Keratinocyte (primary cell): ENCODE measurements at regions not wholly inside any gene's neighbourhood (a gene's known extent, or its start where the extent isn't known, plus 50 kb on each side); places are given as distances from the start of the nearest gene placed in this dataset.

ENCODE experiments used
- DNase-seq: peaks from one replicate; pipeline ENCODE4 v3.0.0-alpha.2; 2011; ENCODE audit warnings: low read depth, missing footprints, low spot score
- FAIRE-seq: peaks from 2 replicates; lab custom pipeline; 2011; peaks lifted over from hg19 to GRCh38; lab: Jason Lieb, UNC
- H2AFZ ChIP-seq: 2 replicates; pipeline ENCODE4 v1.6.0; 2012; ENCODE audit warnings: low read length, control low read depth, inconsistent platforms; ENCODE audit not compliant: control insufficient read depth
- H3K27ac ChIP-seq: 2 replicates; pipeline ENCODE4 v1.5.1; 2011; ENCODE audit warnings: low read length; ENCODE audit not compliant: control insufficient read depth, insufficient read depth
- H3K27me3 ChIP-seq: 3 replicates; pipeline ENCODE4 v1.6.0; 2011; ENCODE audit warnings: low read length; ENCODE audit not compliant: control insufficient read depth, insufficient read depth; ENCODE audit errors: extremely low read depth
- H3K36me3 ChIP-seq, 2 experiments: 2 replicates in 1 of 2; 3 replicates in 1 of 2; pipeline ENCODE4 v1.5.1; 2011; ENCODE audit warnings: low read length in 2 of 2, mild to moderate bottlenecking in 1 of 2; ENCODE audit not compliant: control insufficient read depth in 2 of 2, insufficient read depth in 2 of 2; ENCODE audit errors: extremely low read depth in 1 of 2
- H3K4me1 ChIP-seq: 3 replicates; pipeline ENCODE4 v1.5.1; 2011; ENCODE audit warnings: low read length; ENCODE audit not compliant: control insufficient read depth, insufficient read depth; ENCODE audit errors: extremely low read depth
- H3K4me2 ChIP-seq: 3 replicates; pipeline ENCODE4 v1.6.0; 2011; ENCODE audit warnings: low read depth, low read length; ENCODE audit not compliant: control insufficient read depth, insufficient read depth; ENCODE audit errors: extremely low read depth
- H3K4me3 ChIP-seq, 3 experiments: fragments of 200-600 bp in 1 of 3; sonication (generic) in 1 of 3; 2 replicates in 2 of 3; 3 replicates in 1 of 3; pipeline ENCODE4 v1.5.1; 2011 to 2016; ENCODE audit warnings: low read length in 3 of 3, mild to moderate bottlenecking in 3 of 3, control low read depth in 2 of 3, inconsistent platforms in 1 of 3, low read depth in 1 of 3, mixed read lengths in 1 of 3, mixed run types in 1 of 3, moderate library complexity in 1 of 3; ENCODE audit not compliant: control insufficient read depth in 2 of 3, insufficient read depth in 2 of 3; ENCODE audit errors: extremely low read depth in 1 of 3
- H3K79me2 ChIP-seq: 2 replicates; pipeline ENCODE4 v1.6.0; 2012; ENCODE audit warnings: low read length; ENCODE audit not compliant: control insufficient read depth, insufficient read depth
- H3K9ac ChIP-seq: 3 replicates; pipeline ENCODE4 v1.6.0; 2011; ENCODE audit warnings: low read length; ENCODE audit not compliant: control insufficient read depth, insufficient read depth; ENCODE audit errors: extremely low read depth
- H3K9me1 ChIP-seq: 3 replicates; pipeline ENCODE4 v1.6.0; 2011; ENCODE audit warnings: low read length; ENCODE audit not compliant: control insufficient read depth, insufficient read depth; ENCODE audit errors: extremely low read depth
- H3K9me3 ChIP-seq: 2 replicates; pipeline ENCODE4 v1.5.1; 2012; ENCODE audit warnings: low read depth, low read length; ENCODE audit not compliant: control insufficient read depth
- H4K20me1 ChIP-seq: 3 replicates; pipeline ENCODE4 v1.6.0; 2011; ENCODE audit warnings: low read length; ENCODE audit not compliant: control insufficient read depth, insufficient read depth; ENCODE audit errors: extremely low read depth
- EZH2 ChIP-seq: IDR thresholded peaks from one replicate; pipeline ENCODE4 v1.6.1; 2012; ENCODE audit warnings: inconsistent platforms, mild to moderate bottlenecking, low read length, moderate library complexity
- dilution Hi-C: fragments of 300-500 bp; cut with MboI; formaldehyde crosslinking; loops from one replicate; pipeline ENCODE4 v1.7.0; 2020; ENCODE audit warnings: low sequenced_read_pairs; ENCODE audit not compliant: extremely low pct_ligation_motif_present
- TF ChIP-seq, protein P1 (sequence below), 3 experiments: IDR thresholded peaks in 1 of 3; conservative IDR thresholded peaks in 1 of 3; optimal IDR thresholded peaks in 1 of 3; 2 replicates in 2 of 3; 3 replicates in 1 of 3; pipeline versions ENCODE3 to v1.5.1; 2011; ENCODE audit warnings: low read length in 3 of 3, mild to moderate bottlenecking in 3 of 3, moderate library complexity in 2 of 3, control low read depth in 1 of 3, inconsistent platforms in 1 of 3; ENCODE audit not compliant: insufficient read depth in 2 of 3; ENCODE audit errors: extremely low read depth in 1 of 3

DNA sequence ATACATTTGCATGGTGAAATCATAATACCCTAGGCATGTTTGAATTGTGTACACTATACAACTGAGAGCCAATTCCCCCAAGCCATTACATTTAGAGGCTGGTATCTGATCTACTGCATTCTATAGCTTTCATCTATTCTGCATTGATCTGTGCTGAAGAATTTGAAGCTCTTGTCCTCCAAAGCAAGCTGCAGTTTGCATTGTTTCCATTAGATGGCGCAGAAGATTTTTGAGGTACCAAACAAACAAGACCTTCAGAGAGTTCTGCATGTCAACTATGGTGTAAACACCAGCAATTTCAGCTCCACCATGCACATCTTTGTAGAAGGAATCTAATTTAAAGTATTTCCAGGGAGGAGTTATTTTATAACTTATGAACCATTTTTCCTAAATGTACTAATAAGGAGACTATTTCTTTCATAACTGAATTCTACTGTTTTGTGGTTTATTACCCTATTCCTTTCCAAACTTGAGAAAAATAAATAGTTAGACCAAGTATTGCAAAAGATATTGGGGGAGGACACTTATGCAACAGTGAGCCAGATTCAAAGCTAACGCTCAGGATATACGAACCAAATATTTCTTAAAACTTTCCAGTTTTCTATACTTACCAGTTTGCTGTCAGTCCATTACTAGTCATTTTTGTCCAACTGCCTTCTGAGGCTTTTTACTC is 761.8 kb upstream of the ACVR2A start:
- H3K36me3 ChIP-seq, result no peaks in the 10 kb centered on the region
- FAIRE-seq, result peak; percentile 87
- no peaks in the 10 kb centered on the region for H3K27me3 ChIP-seq
- H4K20me1 ChIP-seq, result no peaks in the 10 kb centered on the region
- H3K9me1 ChIP-seq, result no peaks in the 10 kb centered on the region
- no peaks in the 10 kb centered on the region for H3K9me3 ChIP-seq
- no peak for TF ChIP-seq EZH2
- TF ChIP-seq, protein P1, sequence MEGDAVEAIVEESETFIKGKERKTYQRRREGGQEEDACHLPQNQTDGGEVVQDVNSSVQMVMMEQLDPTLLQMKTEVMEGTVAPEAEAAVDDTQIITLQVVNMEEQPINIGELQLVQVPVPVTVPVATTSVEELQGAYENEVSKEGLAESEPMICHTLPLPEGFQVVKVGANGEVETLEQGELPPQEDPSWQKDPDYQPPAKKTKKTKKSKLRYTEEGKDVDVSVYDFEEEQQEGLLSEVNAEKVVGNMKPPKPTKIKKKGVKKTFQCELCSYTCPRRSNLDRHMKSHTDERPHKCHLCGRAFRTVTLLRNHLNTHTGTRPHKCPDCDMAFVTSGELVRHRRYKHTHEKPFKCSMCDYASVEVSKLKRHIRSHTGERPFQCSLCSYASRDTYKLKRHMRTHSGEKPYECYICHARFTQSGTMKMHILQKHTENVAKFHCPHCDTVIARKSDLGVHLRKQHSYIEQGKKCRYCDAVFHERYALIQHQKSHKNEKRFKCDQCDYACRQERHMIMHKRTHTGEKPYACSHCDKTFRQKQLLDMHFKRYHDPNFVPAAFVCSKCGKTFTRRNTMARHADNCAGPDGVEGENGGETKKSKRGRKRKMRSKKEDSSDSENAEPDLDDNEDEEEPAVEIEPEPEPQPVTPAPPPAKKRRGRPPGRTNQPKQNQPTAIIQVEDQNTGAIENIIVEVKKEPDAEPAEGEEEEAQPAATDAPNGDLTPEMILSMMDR (optimal IDR thresholded peaks at IDR 0.05 in 1 of 3, IDR thresholded peaks at IDR 0.05 in 1 of 3, conservative IDR thresholded peaks at IDR 0.05 in 1 of 3; ENCODE audit: extremely low read depth in 1 of 3, insufficient read depth in 2 of 3, low read length in 3 of 3), result peak; percentile 57 to 89 (median 73)
- no peak overlapping the region for H3K27ac ChIP-seq
- H3K4me3 ChIP-seq, result no peak overlapping the region
- H3K4me2 ChIP-seq, result no peak overlapping the region
- dilution Hi-C loops, result no loop called here
- no peak overlapping the region for H3K9ac ChIP-seq
- no peaks in the 10 kb centered on the region for H3K79me2 ChIP-seq
- peak; percentile 46 for DNase-seq
- no peak overlapping the region for H2AFZ ChIP-seq
- no peaks in the 10 kb centered on the region for H3K4me1 ChIP-seq

DNA sequence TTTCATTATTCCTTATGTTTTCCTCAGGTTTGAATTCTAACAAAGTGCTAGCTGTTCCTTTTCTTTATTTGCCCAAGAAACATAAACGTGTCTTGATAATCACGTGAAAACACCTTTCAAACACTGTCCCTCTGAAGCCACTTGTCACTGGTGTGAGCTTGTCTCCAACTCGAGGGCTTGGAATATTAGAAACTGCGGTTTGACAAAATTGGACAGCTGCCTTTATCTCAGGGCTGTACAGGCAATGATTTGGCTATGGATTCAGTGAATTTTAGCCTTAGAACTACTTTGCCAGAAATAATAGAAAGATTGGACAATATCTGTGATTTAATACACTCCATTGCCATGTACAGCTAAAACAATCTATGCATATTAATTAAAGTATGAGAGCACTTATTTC is 763.0 kb upstream of the ACVR2A start:
- H3K9ac ChIP-seq, result no peak overlapping the region
- no peak overlapping the region for H3K4me3 ChIP-seq
- H3K4me2 ChIP-seq, result no peak overlapping the region
- no peak for DNase-seq
- H3K79me2 ChIP-seq, result no peaks in the 10 kb centered on the region
- H3K27ac ChIP-seq, result no peak overlapping the region
- H3K4me1 ChIP-seq, result no peaks in the 10 kb centered on the region
- no peak overlapping the region for H2AFZ ChIP-seq
- no peaks in the 10 kb centered on the region for H3K27me3 ChIP-seq
- no peaks in the 10 kb centered on the region for H3K9me1 ChIP-seq
- no peaks in the 10 kb centered on the region for H3K36me3 ChIP-seq
- H4K20me1 ChIP-seq, result no peaks in the 10 kb centered on the region
- no peak for TF ChIP-seq EZH2
- TF ChIP-seq, protein P1 (optimal IDR thresholded peaks at IDR 0.05 in 1 of 3, IDR thresholded peaks at IDR 0.05 in 1 of 3, conservative IDR thresholded peaks at IDR 0.05 in 1 of 3; ENCODE audit: extremely low read depth in 1 of 3, insufficient read depth in 2 of 3, low read length in 3 of 3), result no peak
- FAIRE-seq, result no peak
- dilution Hi-C loops, result no loop called here
- no peaks in the 10 kb centered on the region for H3K9me3 ChIP-seq
